Naive thymus-derived CD4-positive, alpha-beta T cell (primary cell): ENCODE measurements at regions not wholly inside any gene's neighbourhood (a gene's known extent, or its start where the extent isn't known, plus 50 kb on each side); places are given as distances from the start of the nearest gene placed in this dataset.

ENCODE experiments used
- ATAC-seq: fragments of 150-1000 bp; cut with Tn5 transposase; 2 replicates; pipeline ENCODE4 v1.10.0; 2021; ENCODE audit warnings: mild to moderate bottlenecking, moderate library complexity
- CTCF ChIA-PET: fragments of 350-600 bp; sonication (Branson Sonifier 250); formaldehyde crosslinking; loops from one replicate; lab custom pipeline; 2021; ENCODE audit warnings: antibody characterized with exemption; lab: Charles Lee
- POLR2A ChIA-PET: fragments of 350-600 bp; sonication (Branson Sonifier 250); formaldehyde crosslinking; loops from one replicate; lab custom pipeline; 2021; ENCODE audit warnings: antibody characterized with exemption, inconsistent platforms; lab: Charles Lee
- DNase-seq, 9 donors: peaks; one replicate each; pipeline versions ENCODE4 v3.0.0 to v3.0.0-alpha.2; 2020 to 2022; ENCODE audit warnings: mixed read lengths in 1 of 9
- H3K27ac ChIP-seq: one replicate; pipeline ENCODE4 v1.7.0; 2013; ENCODE audit warnings: mild to moderate bottlenecking, low read depth, low read length, moderate library complexity
- H3K27me3 ChIP-seq, 2 donors: one replicate each; pipeline ENCODE4 v1.7.0; 2013; ENCODE audit warnings: low read length in 2 of 2, mild to moderate bottlenecking in 2 of 2, moderate library complexity in 2 of 2; ENCODE audit not compliant: control insufficient read depth in 2 of 2, insufficient read depth in 2 of 2
- H3K36me3 ChIP-seq, 3 experiments: 1 replicate in 2 of 3; 2 replicates in 1 of 3; pipeline ENCODE4 v1.7.0; 2013; ENCODE audit warnings: low read length in 3 of 3, mild to moderate bottlenecking in 3 of 3, moderate library complexity in 1 of 3; ENCODE audit not compliant: insufficient read depth in 3 of 3, control insufficient read depth in 2 of 3
- H3K4me1 ChIP-seq, 2 donors: one replicate each; pipeline ENCODE4 v1.7.0; 2013; ENCODE audit warnings: low read length in 2 of 2, mild to moderate bottlenecking in 2 of 2, moderate library complexity in 1 of 2; ENCODE audit not compliant: control insufficient read depth in 2 of 2, insufficient read depth in 2 of 2
- H3K4me3 ChIP-seq: 2 replicates; pipeline ENCODE4 v1.7.0; 2013; ENCODE audit warnings: mild to moderate bottlenecking, low read length
- H3K9me3 ChIP-seq, 3 experiments: 1 replicate in 2 of 3; 2 replicates in 1 of 3; pipeline ENCODE4 v1.7.0; 2013; ENCODE audit warnings: low read length in 3 of 3; ENCODE audit not compliant: control insufficient read depth in 2 of 3
- H3K27ac Mint-ChIP-seq, 9 donors: one replicate each; pipeline ENCODE4 v1.8.0; 2020 to 2022; ENCODE audit warnings: mixed read lengths in 9 of 9, mild to moderate bottlenecking in 8 of 9, moderate library complexity in 5 of 9, inconsistent platforms in 2 of 9
- H3K27me3 Mint-ChIP-seq, 5 donors: one replicate each; pipeline ENCODE4 v1.8.0; 2021 to 2022; ENCODE audit warnings: mixed read lengths in 5 of 5, mild to moderate bottlenecking in 1 of 5
- H3K36me3 Mint-ChIP-seq, 5 donors: one replicate each; pipeline ENCODE4 v1.8.0; 2020 to 2022; ENCODE audit warnings: mixed read lengths in 5 of 5, mild to moderate bottlenecking in 3 of 5, inconsistent platforms in 1 of 5
- H3K4me1 Mint-ChIP-seq, 7 donors: one replicate each; pipeline ENCODE4 v1.8.0; 2020 to 2022; ENCODE audit warnings: mixed read lengths in 7 of 7, mild to moderate bottlenecking in 3 of 7, inconsistent platforms in 1 of 7
- H3K4me3 Mint-ChIP-seq, 10 donors: one replicate each; pipeline ENCODE4 v1.8.0; 2020 to 2022; ENCODE audit warnings: mild to moderate bottlenecking in 10 of 10, mixed read lengths in 10 of 10, moderate library complexity in 6 of 10, inconsistent platforms in 2 of 10
- H3K9me3 Mint-ChIP-seq, 11 donors: one replicate each; pipeline ENCODE4 v1.8.0; 2020 to 2022; ENCODE audit warnings: mixed read lengths in 11 of 11, mild to moderate bottlenecking in 4 of 11, inconsistent platforms in 1 of 11, moderate library complexity in 1 of 11
- intact Hi-C, 2 donors: fragments of 100-400 bp; cut with micrococcal nuclease; formaldehyde crosslinking; loops; one replicate each; pipeline ENCODE4 v1.15.1; 2023

GRCh38 chr5:114179134-114179533 lies 182.7 kb upstream of the KCNN2 start:
- peaks cover 0 to 16% (median 4%) of the 10 kb centered on the region in 11 donors for H3K9me3 Mint-ChIP-seq
- H3K27me3 ChIP-seq = no peaks in the 10 kb centered on the region
- no peak overlapping the region for H3K4me3 ChIP-seq
- H3K36me3 Mint-ChIP-seq = no peaks in the 10 kb centered on the region
- no peaks in the 10 kb centered on the region for H3K4me1 Mint-ChIP-seq
- H3K4me1 ChIP-seq = no peaks in the 10 kb centered on the region
- H3K27ac Mint-ChIP-seq = no peak overlapping the region
- H3K4me3 Mint-ChIP-seq = no peak overlapping the region
- H3K27ac ChIP-seq = no peak overlapping the region
- H3K27me3 Mint-ChIP-seq = no peaks in the 10 kb centered on the region
- H3K9me3 ChIP-seq = no peaks in the 10 kb centered on the region
- no peak for DNase-seq
- POLR2A ChIA-PET = no interaction called here
- CTCF ChIA-PET = no interaction called here
- intact Hi-C loops = no loop called here
- no peak for ATAC-seq
- no peaks in the 10 kb centered on the region for H3K36me3 ChIP-seq

GRCh38 chr5:114184006-114184405 lies 177.9 kb upstream of the KCNN2 start:
- ATAC-seq (no peak), DNase-seq (no peak)
- Histone ChIP-seq H3K27me3 (no peaks in the 10 kb centered on the region), H3K36me3 (no peaks in the 10 kb centered on the region), H3K9me3 (no peaks in the 10 kb centered on the region), H3K4me3 (no peak overlapping the region), H3K4me1 (no peaks in the 10 kb centered on the region), H3K27ac (no peak overlapping the region)
- Mint-ChIP-seq H3K36me3 (no peaks in the 10 kb centered on the region), H3K27me3 (no peaks in the 10 kb centered on the region), H3K4me3 (no peak overlapping the region), H3K9me3 (peaks cover 0 to 14% (median 4%) of the 10 kb centered on the region in 11 donors), H3K27ac (no peak overlapping the region), H3K4me1 (no peaks in the 10 kb centered on the region)
- ChIA-PET CTCF (interaction anchor here (0.6 kb wide), 1 partner anchor 1402 kb away, joined by 5 read pairs; no protein-coding TSS in a partner anchor), POLR2A (no interaction called here)
- intact Hi-C loops = no loop called here

- Histone ChIP-seq H3K27me3 (no peaks in the 10 kb centered on the region), H3K36me3 (no peaks in the 10 kb centered on the region), H3K27ac (no peak overlapping the region), H3K4me1 (no peaks in the 10 kb centered on the region), H3K4me3 (no peak overlapping the region), H3K9me3 (no peaks in the 10 kb centered on the region)
- H3K9me3 Mint-ChIP-seq = peaks cover 0 to 12% (median 4%) of the 10 kb centered on the region in 11 donors
- no peaks in the 10 kb centered on the region for H3K36me3 Mint-ChIP-seq
- CTCF ChIA-PET = no interaction called here
- POLR2A ChIA-PET = no interaction called here
- no peak overlapping the region for H3K4me3 Mint-ChIP-seq
- no peak overlapping the region for H3K27ac Mint-ChIP-seq
- ATAC-seq (no peak), DNase-seq (no peak)
- no peaks in the 10 kb centered on the region for H3K27me3 Mint-ChIP-seq
- intact Hi-C loops = no loop called here
- H3K4me1 Mint-ChIP-seq = no peaks in the 10 kb centered on the region
Measured at GRCh38 chr5:114185274-114185673, 176.6 kb upstream of the KCNN2 start.

GRCh38 chr5:114191441-114191840 lies 170.4 kb upstream of the KCNN2 start:
- CTCF ChIA-PET = no interaction called here
- Histone ChIP-seq H3K9me3 (no peaks in the 10 kb centered on the region), H3K4me1 (no peaks in the 10 kb centered on the region), H3K27ac (no peak overlapping the region), H3K27me3 (no peaks in the 10 kb centered on the region), H3K4me3 (no peak overlapping the region), H3K36me3 (no peaks in the 10 kb centered on the region)
- H3K4me1 Mint-ChIP-seq = no peaks in the 10 kb centered on the region
- no peak overlapping the region for H3K27ac Mint-ChIP-seq
- H3K27me3 Mint-ChIP-seq = no peaks in the 10 kb centered on the region
- intact Hi-C loops = no loop called here
- DNase-seq = no peak
- no peak overlapping the region for H3K4me3 Mint-ChIP-seq
- H3K9me3 Mint-ChIP-seq = peaks cover 0 to 5% (median 1%) of the 10 kb centered on the region in 11 donors
- no peak for ATAC-seq
- POLR2A ChIA-PET = no interaction called here
- no peaks in the 10 kb centered on the region for H3K36me3 Mint-ChIP-seq

- Histone ChIP-seq H3K27ac (no peak overlapping the region), H3K9me3 (no peaks in the 10 kb centered on the region), H3K27me3 (no peaks in the 10 kb centered on the region), H3K4me1 (no peaks in the 10 kb centered on the region), H3K36me3 (no peaks in the 10 kb centered on the region), H3K4me3 (no peak overlapping the region)
- peaks cover 0 to 7% (median 3%) of the 10 kb centered on the region in 11 donors for H3K9me3 Mint-ChIP-seq
- CTCF ChIA-PET = no interaction called here
- POLR2A ChIA-PET = no interaction called here
- H3K27ac Mint-ChIP-seq = no peak overlapping the region
- no peaks in the 10 kb centered on the region for H3K36me3 Mint-ChIP-seq
- no peaks in the 10 kb centered on the region for H3K27me3 Mint-ChIP-seq
- DNase-seq (no peak), ATAC-seq (no peak)
- H3K4me1 Mint-ChIP-seq = no peaks in the 10 kb centered on the region
- H3K4me3 Mint-ChIP-seq = no peak overlapping the region
- intact Hi-C loops = no loop called here
Measured at GRCh38 chr5:114192108-114192507, 169.8 kb upstream of the KCNN2 start.

- Histone ChIP-seq H3K36me3 (no peaks in the 10 kb centered on the region), H3K9me3 (peaks cover 0 to 17% (median 3%) of the 10 kb centered on the region in 3 experiments), H3K4me3 (no peak overlapping the region), H3K27me3 (no peaks in the 10 kb centered on the region), H3K27ac (no peak overlapping the region), H3K4me1 (no peaks in the 10 kb centered on the region)
- no peak for ATAC-seq
- Mint-ChIP-seq H3K4me3 (no peak overlapping the region), H3K9me3 (peaks cover 4 to 27% (median 16%) of the 10 kb centered on the region in 11 donors), H3K27ac (no peak overlapping the region), H3K27me3 (no peaks in the 10 kb centered on the region), H3K36me3 (no peaks in the 10 kb centered on the region), H3K4me1 (no peaks in the 10 kb centered on the region)
- no peak for DNase-seq
- intact Hi-C loops = no loop called here
- CTCF ChIA-PET = no interaction called here
- POLR2A ChIA-PET = no interaction called here
Measured at GRCh38 chr5:114201332-114201731, 160.5 kb upstream of the KCNN2 start.

- no peak overlapping the region for H3K27ac ChIP-seq
- Mint-ChIP-seq H3K36me3 (no peaks in the 10 kb centered on the region), H3K4me3 (no peak overlapping the region), H3K4me1 (no peaks in the 10 kb centered on the region), H3K9me3 (peaks cover 4 to 16% (median 14%) of the 10 kb centered on the region in 11 donors), H3K27ac (no peak overlapping the region), H3K27me3 (no peaks in the 10 kb centered on the region)
- POLR2A ChIA-PET = no interaction called here
- intact Hi-C loops = no loop called here
- no peaks in the 10 kb centered on the region for H3K36me3 ChIP-seq
- no peaks in the 10 kb centered on the region for H3K4me1 ChIP-seq
- CTCF ChIA-PET = no interaction called here
- no peaks in the 10 kb centered on the region for H3K27me3 ChIP-seq
- no peak for DNase-seq
- H3K4me3 ChIP-seq = no peak overlapping the region
- ATAC-seq = no peak
- peaks cover 0 to 17% (median 3%) of the 10 kb centered on the region in 3 experiments for H3K9me3 ChIP-seq
Measured at GRCh38 chr5:114204923-114205322, 156.9 kb upstream of the KCNN2 start.
